HepG2 (cell line): ENCODE measurements at regions not wholly inside any gene's neighbourhood (a gene's known extent, or its start where the extent isn't known, plus 50 kb on each side); places are given as distances from the start of the nearest gene placed in this dataset.

ENCODE experiments used
- ATAC-seq: fragments of 200-7000 bp; cut with Tn5 transposase; 3 replicates; pipeline ENCODE4 v1.9.1; 2020; ENCODE audit warnings: mild to moderate bottlenecking, moderate library complexity
- BruUV-seq: library from RNA; stranded (reverse); fragments of 400-500 nt; replicated peaks from 2 replicates; lab custom pipeline; 2021; lab: Mats Ljungman, UMichigan
- CTCF ChIA-PET: fragments of 300-600 bp; formaldehyde crosslinking; extraction: SDS; loops from one replicate; lab custom pipeline; 2021; ENCODE audit warnings: low total read pairs, inconsistent platforms, low intra/inter-chr PET ratio; lab: Yijun Ruan, JAX
- POLR2A ChIA-PET: fragments of 350-600 bp; sonication (Branson Sonifier 250); formaldehyde crosslinking; loops from one replicate; lab custom pipeline; 2020; ENCODE audit warnings: antibody characterized with exemption, inconsistent platforms; lab: Yijun Ruan, JAX
- DNase-seq: peaks from one replicate; pipeline ENCODE4 v3.0.0-alpha.2; 2015; ENCODE audit warnings: low spot score
- FAIRE-seq: peaks from 3 replicates; lab custom pipeline; 2011; peaks lifted over from hg19 to GRCh38; lab: Jason Lieb, UNC
- H2AFZ ChIP-seq: one replicate; pipeline ENCODE4 v1.6.1; 2011; ENCODE audit warnings: low read length, inconsistent platforms
- H3K27ac ChIP-seq: fragments of 300-600 bp; 3 replicates; pipeline ENCODE4 v1.8.0; 2011; ENCODE audit warnings: mixed run types, mild to moderate bottlenecking, mixed read lengths, low read length, inconsistent platforms; ENCODE audit not compliant: insufficient read depth; ENCODE audit errors: extremely low read length
- H3K27me3 ChIP-seq, 2 experiments: fragments of 200-600 bp in 1 of 2; 2 replicates in 1 of 2; 3 replicates in 1 of 2; pipeline versions ENCODE4 v1.6.0 to v1.8.0; 2011; ENCODE audit warnings: low read length in 2 of 2, mild to moderate bottlenecking in 2 of 2, moderate library complexity in 2 of 2, inconsistent platforms in 1 of 2; ENCODE audit not compliant: insufficient read depth in 2 of 2, control insufficient read depth in 1 of 2
- H3K36me3 ChIP-seq, 2 experiments: fragments of 200-600 bp in 1 of 2; replicated peaks in 1 of 2; 2 replicates in 1 of 2; 3 replicates in 1 of 2; pipeline versions ENCODE4 v1.5.1 to v1.8.0; 2011; ENCODE audit warnings: low read length in 2 of 2, inconsistent platforms in 1 of 2; ENCODE audit not compliant: insufficient read depth in 2 of 2, control insufficient read depth in 1 of 2
- H3K4me1 ChIP-seq: 2 replicates; pipeline ENCODE4 v1.5.1; 2012; ENCODE audit warnings: low read length, inconsistent platforms; ENCODE audit not compliant: insufficient read depth
- H3K4me2 ChIP-seq: 2 replicates; pipeline ENCODE4 v1.6.0; 2011; ENCODE audit warnings: low read depth, low read length, inconsistent platforms
- H3K4me3 ChIP-seq, 3 experiments: fragments of 200-600 bp in 1 of 3; sonication (generic), shearing (Covaris generic) in 1 of 3; replicated peaks in 1 of 3; 2 replicates each; pipeline ENCODE4 v1.5.1; 2011 to 2016; ENCODE audit warnings: low read length in 3 of 3, inconsistent platforms in 2 of 3, low read depth in 2 of 3, mild to moderate bottlenecking in 2 of 3, control low read depth in 1 of 3, mixed read lengths in 1 of 3; ENCODE audit not compliant: insufficient read depth in 1 of 3
- H3K79me2 ChIP-seq: one replicate; pipeline ENCODE4 v1.6.1; 2011; ENCODE audit warnings: low read length, inconsistent platforms; ENCODE audit not compliant: insufficient read depth
- H3K9ac ChIP-seq: 2 replicates; pipeline ENCODE4 v1.6.0; 2011; ENCODE audit warnings: mild to moderate bottlenecking, low read depth, low read length, inconsistent platforms; ENCODE audit not compliant: insufficient read depth
- H3K9me3 ChIP-seq: 2 replicates; pipeline ENCODE4 v1.5.1; 2012; ENCODE audit warnings: mild to moderate bottlenecking, low read length
- H4K20me1 ChIP-seq: 2 replicates; pipeline ENCODE4 v1.6.0; 2011; ENCODE audit warnings: inconsistent platforms, mild to moderate bottlenecking, low read length, moderate library complexity; ENCODE audit not compliant: insufficient read depth
- CREM ChIP-seq, 2 experiments: sonication (generic) in 1 of 2; formaldehyde crosslinking in 1 of 2; IDR thresholded peaks; 2 replicates each; pipeline versions ENCODE4 v1.4.0 to v1.6.1; 2016 to 2020; ENCODE audit warnings: antibody characterized with exemption in 1 of 2, mild to moderate bottlenecking in 1 of 2, missing genetic modification reagents in 1 of 2
- FOXK1 ChIP-seq: sonication (generic); formaldehyde crosslinking; IDR thresholded peaks from 2 replicates; pipeline ENCODE4 v1.4.0; 2020; ENCODE audit warnings: low read depth, missing genetic modification reagents, borderline replicate concordance
- GFI1 ChIP-seq: sonication (generic); formaldehyde crosslinking; IDR thresholded peaks from 2 replicates; pipeline ENCODE4 v1.5.0; 2020; ENCODE audit warnings: missing genetic modification reagents, mild to moderate bottlenecking, borderline replicate concordance
- HIC2 ChIP-seq: sonication (generic); formaldehyde crosslinking; IDR thresholded peaks from 2 replicates; pipeline ENCODE4 v1.9.0; 2022; ENCODE audit warnings: low read depth, missing genetic modification reagents
- KDM6A ChIP-seq: IDR thresholded peaks from 2 replicates; pipeline ENCODE4 v1.6.1; 2016; ENCODE audit warnings: low read depth
- TEAD3 ChIP-seq: optimal IDR thresholded peaks from 2 replicates; pipeline ENCODE3; 2016; ENCODE audit warnings: borderline replicate concordance
- YEATS2 ChIP-seq: sonication (generic); formaldehyde crosslinking; IDR thresholded peaks from 2 replicates; pipeline ENCODE4 v1.4.0; 2020; ENCODE audit warnings: missing genetic modification reagents, borderline replicate concordance
- ZFYVE20 ChIP-seq: sonication (generic); formaldehyde crosslinking; IDR thresholded peaks from 2 replicates; pipeline ENCODE4 v1.8.0; 2023; ENCODE audit warnings: low read depth, mild to moderate bottlenecking, moderate library complexity, missing genetic modification reagents, borderline replicate concordance
- ZNF142 ChIP-seq: sonication (generic); formaldehyde crosslinking; IDR thresholded peaks from 2 replicates; pipeline ENCODE4 v1.4.0; 2020; ENCODE audit warnings: missing genetic modification reagents
- ZNF451 ChIP-seq: sonication (generic); formaldehyde crosslinking; IDR thresholded peaks from 2 replicates; pipeline ENCODE4 v1.5.0; 2020; ENCODE audit warnings: mild to moderate bottlenecking, missing genetic modification reagents
- ZNF512 ChIP-seq: sonication (generic); formaldehyde crosslinking; IDR thresholded peaks from 2 replicates; pipeline ENCODE4 v1.4.0; 2020; ENCODE audit warnings: mild to moderate bottlenecking, missing genetic modification reagents
- WGBS: methylation state at CpG from one replicate; pipeline ENCODE4 v1.1.6; 2017; ENCODE audit warnings: low lambda C conversion rate; 5-methylcytosine and 5-hydroxymethylcytosine counted together
- in situ Hi-C: cut with HindIII; loops from 2 replicates; pipeline ENCODE4 v1.10.0; 2017; ENCODE audit warnings: low pct_unique_long_range_greater_than_20kb; ENCODE audit not compliant: extremely low pct_ligation_motif_present
- intact Hi-C: fragments of 100-400 bp; cut with micrococcal nuclease; formaldehyde crosslinking; loops from one replicate; pipeline ENCODE4 v1.10.0; 2022; ENCODE audit not compliant: unreplicated experiment
- TF ChIP-seq, protein P1 (sequence below): sonication (generic); formaldehyde crosslinking; conservative IDR thresholded peaks from 2 replicates; pipeline ENCODE4 v1.4.0; 2020; ENCODE audit warnings: missing genetic modification reagents

DNA sequence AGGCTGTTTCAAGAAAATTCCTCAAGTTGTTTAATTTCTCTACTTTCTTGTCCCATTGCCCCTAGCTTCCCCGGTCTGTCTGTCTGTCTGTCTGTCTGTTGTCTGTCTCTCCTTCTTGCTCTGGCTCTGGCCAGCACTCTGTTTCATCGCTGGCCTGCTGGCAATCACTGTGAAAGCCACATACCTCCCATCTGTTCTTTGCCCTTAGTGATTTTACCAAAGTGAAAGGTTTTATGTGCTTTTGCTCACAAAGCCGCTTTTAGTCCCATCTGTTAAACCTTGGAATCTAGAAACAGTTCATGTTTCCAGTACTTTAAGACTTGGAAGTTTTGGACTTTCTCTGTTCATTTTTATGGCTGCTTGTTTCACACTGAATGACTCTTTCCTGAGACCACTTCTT, 87.8 kb upstream of the EXOC2 start:
- ChIA-PET POLR2A (no interaction called here), CTCF (no interaction called here)
- no peak overlapping the region for H3K4me2 ChIP-seq
- FAIRE-seq (peak; percentile 36), DNase-seq (no peak), ATAC-seq (no peak)
- H3K36me3 ChIP-seq = no peaks in the 10 kb centered on the region
- intact Hi-C loops (no loop called here), in situ Hi-C loops (no loop called here)
- WGBS = 33% methylated on average over 3 of the region's 3 CpGs
- no peaks in the 10 kb centered on the region for H3K79me2 ChIP-seq
- no peak overlapping the region for H3K4me3 ChIP-seq
- no peaks in the 10 kb centered on the region for H4K20me1 ChIP-seq
- BruUV-seq = no TSS peak
- no peak overlapping the region for H2AFZ ChIP-seq
- peaks cover 1 to 63% of the 10 kb centered on the region in 2 experiments; a peak in 4 of 5 replicates for H3K27me3 ChIP-seq
- no peaks in the 10 kb centered on the region for H3K9me3 ChIP-seq
- H3K27ac ChIP-seq = no peak overlapping the region
- no peaks in the 10 kb centered on the region for H3K4me1 ChIP-seq
- no peak overlapping the region for H3K9ac ChIP-seq
- TF ChIP-seq, protein P1, sequence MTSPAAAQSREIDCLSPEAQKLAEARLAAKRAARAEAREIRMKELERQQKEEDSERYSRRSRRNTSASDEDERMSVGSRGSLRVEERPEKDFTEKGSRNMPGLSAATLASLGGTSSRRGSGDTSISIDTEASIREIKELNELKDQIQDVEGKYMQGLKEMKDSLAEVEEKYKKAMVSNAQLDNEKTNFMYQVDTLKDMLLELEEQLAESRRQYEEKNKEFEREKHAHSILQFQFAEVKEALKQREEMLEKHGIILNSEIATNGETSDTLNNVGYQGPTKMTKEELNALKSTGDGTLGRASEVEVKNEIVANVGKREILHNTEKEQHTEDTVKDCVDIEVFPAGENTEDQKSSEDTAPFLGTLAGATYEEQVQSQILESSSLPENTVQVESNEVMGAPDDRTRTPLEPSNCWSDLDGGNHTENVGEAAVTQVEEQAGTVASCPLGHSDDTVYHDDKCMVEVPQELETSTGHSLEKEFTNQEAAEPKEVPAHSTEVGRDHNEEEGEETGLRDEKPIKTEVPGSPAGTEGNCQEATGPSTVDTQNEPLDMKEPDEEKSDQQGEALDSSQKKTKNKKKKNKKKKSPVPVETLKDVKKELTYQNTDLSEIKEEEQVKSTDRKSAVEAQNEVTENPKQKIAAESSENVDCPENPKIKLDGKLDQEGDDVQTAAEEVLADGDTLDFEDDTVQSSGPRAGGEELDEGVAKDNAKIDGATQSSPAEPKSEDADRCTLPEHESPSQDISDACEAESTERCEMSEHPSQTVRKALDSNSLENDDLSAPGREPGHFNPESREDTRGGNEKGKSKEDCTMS = no peak
- TF ChIP-seq CREM (IDR thresholded peaks at IDR 0.05) (no peak), CREM (CRISPR knock-in tag; IDR thresholded peaks at IDR 0.05) (no peak), KDM6A (CRISPR knock-in tag) (no peak), ZNF451 (CRISPR knock-in tag) (no peak), GFI1 (CRISPR knock-in tag) (no peak), FOXK1 (CRISPR knock-in tag) (no peak), ZNF142 (no peak), ZNF512 (CRISPR knock-in tag) (no peak), ZFYVE20 (CRISPR knock-in tag) (no peak), YEATS2 (no peak), HIC2 (CRISPR knock-in tag) (no peak), TEAD3 (CRISPR knock-in tag) (no peak)
